Ascending aorta (tissue), 2 donors: ENCODE measurements at regions not wholly inside any gene's neighbourhood (a gene's known extent, or its start where the extent isn't known, plus 50 kb on each side); places are given as distances from the start of the nearest gene placed in this dataset.

Experiments
- DNase-seq, 2 donors: peaks; one replicate each; pipeline ENCODE4 v3.0.0-alpha.2; 2019; ENCODE audit warnings: low spot score in 2 of 2
- H3K27ac ChIP-seq, 2 donors: fragments of 200-600 bp; sonication (generic); one replicate each; pipeline ENCODE4 v1.5.1; 2016 to 2017; ENCODE audit warnings: mild to moderate bottlenecking in 1 of 2
- H3K27me3 ChIP-seq: fragments of 200-600 bp; sonication (generic); one replicate; pipeline ENCODE4 v1.5.1; 2017
- H3K36me3 ChIP-seq, 2 donors: fragments of 200-600 bp; sonication (generic); one replicate each; pipeline ENCODE4 v1.5.1; 2016
- H3K4me1 ChIP-seq, 2 donors: fragments of 200-600 bp; sonication (generic); one replicate each; pipeline ENCODE4 v1.5.1; 2016 to 2017; ENCODE audit warnings: mild to moderate bottlenecking in 1 of 2
- H3K4me3 ChIP-seq, 2 donors: fragments of 200-600 bp; sonication (generic); one replicate each; pipeline ENCODE4 v1.5.1; 2016 to 2017; ENCODE audit warnings: mild to moderate bottlenecking in 1 of 2
- H3K9me3 ChIP-seq, 2 donors: fragments of 200-600 bp; sonication (generic); one replicate each; pipeline ENCODE4 v1.5.1; 2016
- CTCF ChIP-seq, 3 experiments: fragments of 200-600 bp in 2 of 3; fragments of 450-650 bp in 1 of 3; sonication (generic) in 2 of 3; IDR thresholded peaks; one replicate each; pipeline ENCODE4 v1.5.1; 2016 to 2019; ENCODE audit warnings: antibody characterized with exemption in 3 of 3, mild to moderate bottlenecking in 1 of 3, moderate library complexity in 1 of 3
- intact Hi-C: fragments of 100-400 bp; cut with DNase I; formaldehyde crosslinking; loops from one replicate; pipeline ENCODE4 v1.15.1; 2023

- no peak for DNase-seq
- no peaks in the 10 kb centered on the region for H3K27me3 ChIP-seq
- intact Hi-C loops = no loop called here
These were observed 163.3 kb upstream of the SLC38A2 start for GRCh38 chr12:46535907-46536306.

GRCh38 chr12:46535376-46535775 is 162.8 kb upstream of the SLC38A2 start:
- Histone ChIP-seq H3K27me3 (no peaks in the 10 kb centered on the region), H3K27ac (no peak overlapping the region), H3K9me3 (no peaks in the 10 kb centered on the region), H3K36me3 (no peaks in the 10 kb centered on the region), H3K4me3 (no peak overlapping the region), H3K4me1 (no peaks in the 10 kb centered on the region)
- TF ChIP-seq CTCF (IDR thresholded peaks at IDR 0.05) = no peak
- intact Hi-C loops = no loop called here
- no peak for DNase-seq

More at GRCh38 chr12:46535907-46536306, 163.3 kb upstream of the SLC38A2 start:
- H3K4me1 ChIP-seq = no peaks in the 10 kb centered on the region
- H3K27ac ChIP-seq = no peak overlapping the region
- H3K36me3 ChIP-seq = no peaks in the 10 kb centered on the region
- H3K9me3 ChIP-seq = no peaks in the 10 kb centered on the region
- H3K4me3 ChIP-seq = no peak overlapping the region
- TF ChIP-seq CTCF (IDR thresholded peaks at IDR 0.05) = no peak

- intact Hi-C loops = no loop called here
- H3K27ac ChIP-seq = no peak overlapping the region
These were observed 161.8 kb upstream of the SLC38A2 start for GRCh38 chr12:46534327-46534840.

GRCh38 chr12:46533723-46534122 is 161.2 kb upstream of the SLC38A2 start:
- TF ChIP-seq CTCF (IDR thresholded peaks at IDR 0.05) = no peak
- no peaks in the 10 kb centered on the region for H3K36me3 ChIP-seq
- H3K4me3 ChIP-seq = no peak overlapping the region
- intact Hi-C loops = no loop called here
- H3K27me3 ChIP-seq = no peaks in the 10 kb centered on the region
- H3K27ac ChIP-seq = no peak overlapping the region
- no peaks in the 10 kb centered on the region for H3K9me3 ChIP-seq
- H3K4me1 ChIP-seq = no peaks in the 10 kb centered on the region
- DNase-seq = no peak

More at GRCh38 chr12:46534327-46534840, 161.8 kb upstream of the SLC38A2 start:
- Histone ChIP-seq H3K36me3 (no peaks in the 10 kb centered on the region), H3K9me3 (no peaks in the 10 kb centered on the region), H3K27me3 (no peaks in the 10 kb centered on the region), H3K4me1 (no peaks in the 10 kb centered on the region), H3K4me3 (no peak overlapping the region)
- no peak for DNase-seq
- no peak for TF ChIP-seq CTCF (IDR thresholded peaks at IDR 0.05)

GRCh38 chr12:46531804-46532203 is 159.2 kb upstream of the SLC38A2 start:
- no peaks in the 10 kb centered on the region for H3K4me1 ChIP-seq
- TF ChIP-seq CTCF (IDR thresholded peaks at IDR 0.05) = no peak
- H3K4me3 ChIP-seq = no peak overlapping the region
- H3K27me3 ChIP-seq = no peaks in the 10 kb centered on the region
- H3K27ac ChIP-seq = no peak overlapping the region
- no peaks in the 10 kb centered on the region for H3K9me3 ChIP-seq
- no peak for DNase-seq
- intact Hi-C loops = no loop called here
- H3K36me3 ChIP-seq = no peaks in the 10 kb centered on the region
